ENCODE measurements at regions not wholly inside any gene's neighbourhood (a gene's known extent, or its start where the extent isn't known, plus 50 kb on each side); places are given as distances from the start of the nearest gene placed in this dataset.

DNA sequence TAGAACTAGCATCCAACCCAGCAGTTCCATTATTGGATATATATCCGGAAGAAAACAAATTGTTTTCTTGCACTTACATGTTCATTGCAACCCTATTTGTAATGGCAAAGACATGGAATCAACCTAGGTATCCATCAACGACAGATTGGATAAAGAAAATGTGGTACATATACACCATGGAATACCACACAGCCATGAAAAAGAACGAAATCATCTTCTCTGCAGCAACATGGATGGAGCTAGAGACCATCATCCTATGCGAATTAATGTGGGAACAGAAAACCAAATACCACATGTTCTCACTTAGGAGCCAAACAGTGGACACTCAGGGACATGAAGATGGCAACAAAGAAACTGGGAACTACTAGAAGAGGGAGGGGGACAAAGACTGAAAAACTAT is 352.7 kb downstream of the CDH2 start:
- DNase-seq (ENCODE audit: low spot score), result no peak
- in situ Hi-C loops (cut with MboI; ENCODE audit: low pct_unique_long_range_greater_than_20kb, low sequenced_read_pairs, unreplicated experiment), result no loop called here
- TF ChIP-seq, protein P1, sequence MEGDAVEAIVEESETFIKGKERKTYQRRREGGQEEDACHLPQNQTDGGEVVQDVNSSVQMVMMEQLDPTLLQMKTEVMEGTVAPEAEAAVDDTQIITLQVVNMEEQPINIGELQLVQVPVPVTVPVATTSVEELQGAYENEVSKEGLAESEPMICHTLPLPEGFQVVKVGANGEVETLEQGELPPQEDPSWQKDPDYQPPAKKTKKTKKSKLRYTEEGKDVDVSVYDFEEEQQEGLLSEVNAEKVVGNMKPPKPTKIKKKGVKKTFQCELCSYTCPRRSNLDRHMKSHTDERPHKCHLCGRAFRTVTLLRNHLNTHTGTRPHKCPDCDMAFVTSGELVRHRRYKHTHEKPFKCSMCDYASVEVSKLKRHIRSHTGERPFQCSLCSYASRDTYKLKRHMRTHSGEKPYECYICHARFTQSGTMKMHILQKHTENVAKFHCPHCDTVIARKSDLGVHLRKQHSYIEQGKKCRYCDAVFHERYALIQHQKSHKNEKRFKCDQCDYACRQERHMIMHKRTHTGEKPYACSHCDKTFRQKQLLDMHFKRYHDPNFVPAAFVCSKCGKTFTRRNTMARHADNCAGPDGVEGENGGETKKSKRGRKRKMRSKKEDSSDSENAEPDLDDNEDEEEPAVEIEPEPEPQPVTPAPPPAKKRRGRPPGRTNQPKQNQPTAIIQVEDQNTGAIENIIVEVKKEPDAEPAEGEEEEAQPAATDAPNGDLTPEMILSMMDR (IDR thresholded peaks at IDR 0.05; ENCODE audit: extremely low read depth, insufficient read depth, missing control alignments), result no peak

DNA sequence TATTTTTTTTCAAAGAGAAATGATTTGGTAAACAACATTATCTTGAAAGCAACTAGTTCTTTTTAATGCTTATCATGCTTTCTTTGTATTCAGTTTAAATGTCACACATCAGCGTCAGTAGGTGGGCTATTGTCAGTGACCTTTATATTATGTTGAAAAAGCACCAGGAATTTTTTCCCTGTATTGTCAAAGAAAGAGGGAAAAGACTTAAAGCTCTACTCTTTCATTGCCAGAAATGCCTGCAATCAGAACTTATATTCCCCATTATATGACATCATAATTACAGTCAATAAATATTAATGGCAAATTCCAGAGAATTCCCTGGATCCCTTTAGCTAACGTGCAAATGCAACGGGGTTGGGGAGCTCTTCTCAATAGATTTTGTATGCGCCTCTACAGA is 353.9 kb downstream of the CDH2 start:
- TF ChIP-seq, protein P1 (IDR thresholded peaks at IDR 0.05; ENCODE audit: extremely low read depth, insufficient read depth, missing control alignments), result no peak
- no peak for DNase-seq (ENCODE audit: low spot score)

DNA sequence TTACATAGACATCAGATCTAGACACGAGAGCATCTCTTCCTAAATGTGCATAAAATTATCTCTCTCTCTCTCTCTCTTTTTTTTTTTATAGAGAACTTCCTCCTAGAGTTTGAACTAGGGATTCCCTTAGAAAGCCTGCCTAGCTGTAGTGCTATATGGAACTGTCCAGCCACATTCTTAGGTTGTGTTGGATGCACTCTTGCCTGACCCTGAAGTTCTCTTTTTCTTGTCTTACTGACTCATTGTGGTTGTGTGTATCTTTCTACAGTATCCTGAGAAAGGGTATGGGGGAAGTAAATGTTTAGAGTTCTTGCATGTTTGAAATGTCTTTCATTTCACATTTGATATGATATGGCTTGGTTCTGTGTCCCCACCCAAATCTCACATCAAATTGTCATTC is 368.2 kb downstream of the CDH2 start:
- in situ Hi-C loops (cut with MboI; ENCODE audit: low pct_unique_long_range_greater_than_20kb, low sequenced_read_pairs, unreplicated experiment), result no loop called here
- no peak for DNase-seq (ENCODE audit: low spot score)
- TF ChIP-seq, protein P1 (IDR thresholded peaks at IDR 0.05; ENCODE audit: extremely low read depth, insufficient read depth, missing control alignments), result no peak

More for the DNA sequence above, 353.9 kb downstream of the CDH2 start:
- in situ Hi-C loops (cut with MboI; ENCODE audit: low pct_unique_long_range_greater_than_20kb, low sequenced_read_pairs, unreplicated experiment), result no loop called here

DNA sequence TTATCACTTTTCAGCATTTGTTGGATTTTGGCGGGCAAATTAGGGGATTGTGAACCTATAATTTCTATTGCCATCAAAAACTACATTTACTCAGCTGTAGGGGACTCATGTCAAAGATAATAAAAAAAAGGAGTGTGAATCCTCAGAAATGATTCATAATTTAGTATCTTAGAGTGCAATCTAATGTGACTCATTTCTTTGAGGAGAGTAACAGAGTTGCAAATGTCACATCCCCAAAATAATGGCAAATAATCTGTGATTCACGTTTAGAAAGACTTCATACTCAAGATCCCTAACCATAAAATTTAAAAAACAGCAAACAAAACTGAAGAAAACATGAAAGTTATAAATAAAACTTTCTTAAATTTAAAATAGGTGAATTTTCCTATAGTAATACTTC is 373.0 kb downstream of the CDH2 start:
- TF ChIP-seq, protein P1 (IDR thresholded peaks at IDR 0.05; ENCODE audit: extremely low read depth, insufficient read depth, missing control alignments), result no peak
- in situ Hi-C loops (cut with MboI; ENCODE audit: low pct_unique_long_range_greater_than_20kb, low sequenced_read_pairs, unreplicated experiment), result no loop called here
- no peak for DNase-seq (ENCODE audit: low spot score)

DNA sequence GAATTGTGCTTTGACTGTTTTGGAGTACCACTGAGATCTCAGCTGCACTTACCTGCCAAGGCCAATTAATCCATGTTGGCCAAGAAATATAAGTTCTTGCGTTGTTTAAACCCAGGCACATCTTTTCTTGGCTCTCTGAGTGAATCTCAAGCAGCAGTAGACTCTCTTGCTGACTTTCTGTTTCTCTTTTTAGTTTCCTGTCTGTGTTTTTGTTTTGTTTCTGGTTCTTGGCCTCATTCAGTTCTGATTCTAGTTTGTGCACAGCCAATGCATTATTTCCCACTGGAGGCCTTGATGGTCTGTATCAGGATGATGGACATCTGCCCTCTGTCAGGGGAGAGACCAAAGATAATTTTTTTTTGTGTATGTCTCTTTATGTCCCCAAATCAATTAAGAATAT is 379.4 kb downstream of the CDH2 start:
- TF ChIP-seq, protein P1 (IDR thresholded peaks at IDR 0.05; ENCODE audit: extremely low read depth, insufficient read depth, missing control alignments), result no peak
- in situ Hi-C loops (cut with MboI; ENCODE audit: low pct_unique_long_range_greater_than_20kb, low sequenced_read_pairs, unreplicated experiment), result no loop called here
- no peak for DNase-seq (ENCODE audit: low spot score)

DNA sequence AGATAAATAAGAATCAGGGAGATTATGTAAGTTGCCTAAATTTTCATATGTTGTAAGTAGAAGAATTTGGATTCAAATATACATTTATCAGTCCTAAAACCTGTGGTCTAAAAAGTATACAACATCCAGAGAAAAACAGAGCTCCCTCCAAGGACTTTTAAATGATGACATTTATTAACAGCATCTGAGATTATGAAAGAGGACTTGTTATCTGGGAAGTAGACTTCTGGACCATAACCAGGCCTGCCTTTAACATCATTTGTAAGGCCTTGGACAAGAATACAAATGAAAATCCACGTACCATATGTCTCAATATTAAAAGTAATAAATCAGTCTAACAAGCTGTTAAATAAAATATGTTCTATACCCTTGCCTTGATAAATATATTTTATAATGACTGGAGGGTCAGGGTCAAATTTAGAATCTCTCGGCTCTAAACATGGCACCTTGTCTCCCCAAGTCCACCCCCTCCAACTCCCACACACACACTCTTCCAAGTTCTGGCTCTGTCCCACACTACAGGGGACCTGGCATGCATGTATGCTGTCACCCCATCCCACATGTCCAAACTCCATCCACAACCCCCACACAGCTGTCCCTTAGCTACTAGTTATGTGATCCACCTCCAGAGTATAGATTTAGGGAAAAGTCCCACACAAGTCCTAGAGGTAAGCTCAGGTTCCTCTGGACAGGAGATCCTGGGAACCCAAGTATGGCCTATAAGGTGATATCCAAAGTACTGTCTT is 382.6 kb downstream of the CDH2 start:
- no peak for DNase-seq (ENCODE audit: low spot score)
- TF ChIP-seq, protein P1 (IDR thresholded peaks at IDR 0.05; ENCODE audit: extremely low read depth, insufficient read depth, missing control alignments), result no peak
- in situ Hi-C loops (cut with MboI; ENCODE audit: low pct_unique_long_range_greater_than_20kb, low sequenced_read_pairs, unreplicated experiment), result no loop called here
